ENCODE measurements at regions not wholly inside any gene's neighbourhood (a gene's known extent, or its start where the extent isn't known, plus 50 kb on each side); places are given as distances from the start of the nearest gene placed in this dataset.

DNA sequence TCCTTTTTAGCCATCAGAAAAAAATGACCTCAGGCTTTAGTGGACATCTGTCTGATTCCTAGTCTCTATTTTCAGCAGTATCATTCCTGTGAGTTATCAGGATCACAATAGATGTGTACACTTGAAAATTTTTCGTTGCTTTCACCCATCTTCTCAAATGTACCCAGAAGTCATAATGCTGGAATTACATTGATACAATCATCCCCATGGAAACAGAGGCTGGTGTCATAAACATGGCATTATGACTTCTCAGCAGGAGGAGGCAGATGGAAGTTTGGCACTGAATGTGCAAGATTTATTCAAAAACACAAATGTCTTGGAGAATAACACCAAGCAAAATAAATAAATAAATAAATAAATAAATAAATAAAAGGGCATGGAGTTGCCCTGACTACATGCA is 292.5 kb downstream of the PHKB start:
- DNase-seq = no peak

Measured in CD4-positive, alpha-beta T cell treated with Interleukin-4 for 1 hour (primary cell).